ENCODE measurements at regions not wholly inside any gene's neighbourhood (a gene's known extent, or its start where the extent isn't known, plus 50 kb on each side); places are given as distances from the start of the nearest gene placed in this dataset.

DNA sequence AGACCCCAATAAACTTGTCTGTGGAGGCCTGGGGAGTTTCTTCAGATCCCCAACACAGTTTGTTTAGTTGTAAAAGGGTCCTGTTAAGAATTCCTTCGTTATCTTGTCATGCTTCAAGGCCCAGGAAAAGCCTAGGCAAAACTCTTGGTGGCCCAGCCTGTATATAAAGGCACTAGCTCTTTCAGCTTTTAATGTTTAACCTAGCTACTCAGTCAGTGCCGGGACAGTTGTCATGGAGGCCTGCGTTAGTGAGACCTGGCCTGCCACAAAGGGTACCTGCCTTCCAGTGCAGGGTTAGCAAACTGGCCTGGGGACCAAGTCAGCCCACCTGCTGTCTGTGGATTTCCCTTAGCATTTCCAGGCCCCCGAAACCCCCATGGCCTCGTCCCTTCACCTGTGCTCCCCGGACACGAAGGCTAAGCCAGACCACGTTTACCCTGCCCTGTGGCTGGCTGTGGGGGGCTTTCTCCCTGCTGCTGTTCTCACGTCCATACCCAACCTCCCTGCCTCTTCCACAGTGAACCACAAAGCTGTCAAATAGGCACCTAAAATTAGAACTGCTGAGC is 96.9 kb upstream of the PPP2R2D start:
- H3K9me3 Mint-ChIP-seq: peaks cover 11% of the 10 kb centered on the region
- no peaks in the 10 kb centered on the region for H3K4me1 Mint-ChIP-seq (ENCODE audit: low read depth)
- no peak overlapping the region for H3K4me3 Mint-ChIP-seq
- no peak overlapping the region for H3K27ac Mint-ChIP-seq
- H3K36me3 Mint-ChIP-seq (ENCODE audit: low read depth): no peaks in the 10 kb centered on the region
- no peaks in the 10 kb centered on the region for H3K27me3 Mint-ChIP-seq (ENCODE audit: low read depth)

DNA sequence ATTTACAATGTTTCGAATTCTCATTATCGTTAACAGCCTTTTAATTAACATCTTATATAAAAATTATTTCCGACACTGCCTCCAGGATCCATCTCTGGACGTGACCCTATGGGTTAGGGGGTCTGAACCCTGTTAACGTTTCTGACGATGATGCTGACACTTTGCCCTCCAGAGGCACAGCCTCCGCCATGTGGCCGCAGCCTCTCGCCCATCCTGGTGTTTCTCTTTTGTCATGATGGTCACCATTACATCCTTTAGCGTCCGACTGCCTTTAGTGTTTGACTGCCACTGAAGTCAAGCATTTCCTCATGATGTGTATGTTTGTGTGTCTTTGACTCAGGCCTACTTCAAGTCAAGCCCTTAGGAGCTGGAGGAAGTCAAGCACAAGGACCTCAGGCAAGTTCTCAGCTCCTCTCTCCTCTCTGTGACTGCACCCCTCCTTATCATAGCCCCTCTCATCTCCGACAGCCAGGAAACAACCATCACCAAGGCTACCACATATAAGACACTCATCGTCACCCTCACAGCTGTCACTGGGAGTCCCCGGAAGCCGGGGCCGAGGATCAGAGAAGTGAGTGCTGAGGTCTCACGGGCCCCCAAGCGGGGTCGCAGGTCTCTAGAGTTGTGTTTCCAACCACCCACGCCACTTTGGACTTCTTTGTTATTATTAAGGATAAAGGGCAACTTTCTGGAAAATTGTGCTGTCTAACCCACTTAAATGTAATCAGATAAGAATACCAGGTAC is 96.1 kb upstream of the PPP2R2D start:
- H3K27ac Mint-ChIP-seq: no peak overlapping the region
- no peaks in the 10 kb centered on the region for H3K36me3 Mint-ChIP-seq (ENCODE audit: low read depth)
- no peak overlapping the region for H3K4me3 Mint-ChIP-seq
- H3K9me3 Mint-ChIP-seq: peaks cover 6% of the 10 kb centered on the region
- no peaks in the 10 kb centered on the region for H3K4me1 Mint-ChIP-seq (ENCODE audit: low read depth)
- H3K27me3 Mint-ChIP-seq (ENCODE audit: low read depth): no peaks in the 10 kb centered on the region

- Mint-ChIP-seq H3K36me3 (ENCODE audit: low read depth) (no peaks in the 10 kb centered on the region), H3K4me3 (no peak overlapping the region), H3K9me3 (peaks cover under 1% of the 10 kb centered on the region), H3K4me1 (ENCODE audit: low read depth) (no peaks in the 10 kb centered on the region), H3K27me3 (ENCODE audit: low read depth) (no peaks in the 10 kb centered on the region), H3K27ac (no peak overlapping the region)
These were observed 95.1 kb upstream of the PPP2R2D start for GRCh38 chr10:131805696-131806095.

DNA sequence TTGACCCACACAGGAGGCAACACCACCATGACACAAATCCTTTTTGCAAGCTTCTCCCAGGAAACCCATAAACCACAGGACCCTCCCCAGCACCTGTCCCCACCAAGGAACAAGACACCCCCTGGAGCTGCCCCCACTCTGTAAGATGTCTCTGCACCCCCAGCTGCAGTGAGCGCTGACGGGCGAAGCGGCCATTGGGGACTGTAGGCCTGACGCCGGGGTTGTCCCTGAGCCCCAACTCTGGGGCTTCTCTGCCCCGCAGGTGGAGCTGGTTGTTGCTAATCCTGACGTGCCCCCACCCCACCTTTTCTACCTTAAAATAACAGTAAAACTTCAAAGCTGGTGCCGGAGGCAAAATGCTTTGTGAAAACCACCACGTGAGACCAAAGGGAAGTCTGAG is 94.7 kb upstream of the PPP2R2D start:
- Mint-ChIP-seq H3K27ac (no peak overlapping the region), H3K4me1 (ENCODE audit: low read depth) (no peaks in the 10 kb centered on the region), H3K27me3 (ENCODE audit: low read depth) (no peaks in the 10 kb centered on the region), H3K36me3 (ENCODE audit: low read depth) (no peaks in the 10 kb centered on the region), H3K4me3 (no peak overlapping the region), H3K9me3 (no peaks in the 10 kb centered on the region)

- H3K9me3 Mint-ChIP-seq: no peaks in the 10 kb centered on the region
- H3K4me1 Mint-ChIP-seq (ENCODE audit: low read depth): no peaks in the 10 kb centered on the region
- H3K36me3 Mint-ChIP-seq (ENCODE audit: low read depth): no peaks in the 10 kb centered on the region
- no peak overlapping the region for H3K4me3 Mint-ChIP-seq
- no peak overlapping the region for H3K27ac Mint-ChIP-seq
- no peaks in the 10 kb centered on the region for H3K27me3 Mint-ChIP-seq (ENCODE audit: low read depth)
These were observed 94.0 kb upstream of the PPP2R2D start for GRCh38 chr10:131806646-131807317.

DNA sequence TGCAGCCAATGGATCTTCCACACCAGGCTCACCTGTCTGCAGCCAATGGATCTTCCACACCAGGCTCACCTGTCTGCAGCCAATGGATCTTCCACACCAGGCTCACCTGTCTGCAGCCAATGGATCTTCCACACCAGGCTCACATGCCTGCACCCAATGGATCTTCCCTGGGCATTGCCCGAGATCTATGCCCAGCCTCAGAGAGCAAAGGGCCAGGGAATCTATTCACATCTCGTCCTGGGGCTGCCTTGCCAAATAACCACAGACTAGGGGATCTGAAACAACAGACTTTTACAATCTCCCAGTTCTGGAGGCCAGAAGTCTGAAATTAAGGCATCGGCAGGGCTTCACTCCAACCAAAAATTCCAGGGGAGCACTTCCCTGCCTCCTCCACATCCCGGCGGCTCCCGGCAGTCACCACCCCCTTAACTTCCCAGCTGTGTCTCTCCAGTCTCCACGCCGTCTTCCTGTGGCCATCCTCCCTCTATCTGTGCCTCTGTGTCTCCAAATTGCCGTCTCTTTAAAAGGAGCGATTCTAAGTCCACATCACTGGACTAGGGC is 92.4 kb upstream of the PPP2R2D start:
- no peak overlapping the region for H3K4me3 Mint-ChIP-seq
- no peaks in the 10 kb centered on the region for H3K27me3 Mint-ChIP-seq (ENCODE audit: low read depth)
- H3K36me3 Mint-ChIP-seq (ENCODE audit: low read depth): no peaks in the 10 kb centered on the region
- no peaks in the 10 kb centered on the region for H3K9me3 Mint-ChIP-seq
- no peaks in the 10 kb centered on the region for H3K4me1 Mint-ChIP-seq (ENCODE audit: low read depth)
- no peak overlapping the region for H3K27ac Mint-ChIP-seq

DNA sequence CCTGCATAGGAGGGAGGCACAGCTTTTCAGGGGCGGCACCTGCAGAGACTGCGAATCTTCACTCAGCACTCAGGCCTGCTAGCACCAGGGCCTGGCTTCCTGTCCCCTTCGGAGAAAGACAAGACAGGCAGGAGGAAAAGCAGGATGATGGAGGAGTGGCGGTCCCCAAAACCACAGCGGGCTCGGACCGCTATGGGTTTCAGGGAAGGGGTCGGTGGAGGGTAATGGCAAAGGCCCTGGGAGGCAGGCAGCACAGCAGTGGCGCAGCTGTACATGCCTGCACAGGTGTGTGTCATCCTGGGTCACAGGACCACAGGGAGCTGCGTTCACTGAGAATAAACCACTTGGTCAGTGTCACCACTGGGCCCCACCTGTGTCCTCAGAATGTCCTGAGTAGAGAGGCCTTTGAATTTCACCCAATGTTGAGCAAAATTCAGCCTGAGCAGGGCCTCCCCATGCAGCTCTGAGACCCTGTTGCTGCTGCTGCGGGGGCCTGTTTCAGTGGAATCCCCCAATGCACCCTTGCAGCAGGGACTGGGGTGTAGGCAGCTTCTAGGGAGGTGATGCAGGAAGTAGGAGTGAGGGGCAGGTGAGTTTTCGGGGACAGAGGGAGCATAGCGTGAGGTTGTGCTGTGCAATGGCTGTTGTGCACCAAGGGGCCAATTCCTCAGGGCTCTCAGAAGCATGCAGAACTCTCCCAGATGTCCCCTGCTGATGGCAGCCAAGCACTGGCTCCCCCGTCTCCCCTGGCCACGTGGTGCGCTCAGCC is 90.6 kb upstream of the PPP2R2D start:
- H3K4me1 Mint-ChIP-seq (ENCODE audit: low read depth): no peaks in the 10 kb centered on the region
- H3K36me3 Mint-ChIP-seq (ENCODE audit: low read depth): no peaks in the 10 kb centered on the region
- no peak overlapping the region for H3K27ac Mint-ChIP-seq
- no peaks in the 10 kb centered on the region for H3K27me3 Mint-ChIP-seq (ENCODE audit: low read depth)
- no peak overlapping the region for H3K4me3 Mint-ChIP-seq
- no peaks in the 10 kb centered on the region for H3K9me3 Mint-ChIP-seq

- H3K4me3 Mint-ChIP-seq: no peak overlapping the region
- no peaks in the 10 kb centered on the region for H3K36me3 Mint-ChIP-seq (ENCODE audit: low read depth)
- no peaks in the 10 kb centered on the region for H3K27me3 Mint-ChIP-seq (ENCODE audit: low read depth)
- no peaks in the 10 kb centered on the region for H3K4me1 Mint-ChIP-seq (ENCODE audit: low read depth)
- H3K27ac Mint-ChIP-seq: no peak overlapping the region
- H3K9me3 Mint-ChIP-seq: no peaks in the 10 kb centered on the region
These were observed 89.8 kb upstream of the PPP2R2D start for GRCh38 chr10:131810805-131811629.

- Mint-ChIP-seq H3K4me3 (no peak overlapping the region), H3K36me3 (ENCODE audit: low read depth) (no peaks in the 10 kb centered on the region), H3K27ac (no peak overlapping the region), H3K4me1 (ENCODE audit: low read depth) (no peaks in the 10 kb centered on the region), H3K9me3 (no peaks in the 10 kb centered on the region), H3K27me3 (ENCODE audit: low read depth) (no peaks in the 10 kb centered on the region)
These were observed 89.0 kb upstream of the PPP2R2D start for GRCh38 chr10:131811630-131812403.

DNA sequence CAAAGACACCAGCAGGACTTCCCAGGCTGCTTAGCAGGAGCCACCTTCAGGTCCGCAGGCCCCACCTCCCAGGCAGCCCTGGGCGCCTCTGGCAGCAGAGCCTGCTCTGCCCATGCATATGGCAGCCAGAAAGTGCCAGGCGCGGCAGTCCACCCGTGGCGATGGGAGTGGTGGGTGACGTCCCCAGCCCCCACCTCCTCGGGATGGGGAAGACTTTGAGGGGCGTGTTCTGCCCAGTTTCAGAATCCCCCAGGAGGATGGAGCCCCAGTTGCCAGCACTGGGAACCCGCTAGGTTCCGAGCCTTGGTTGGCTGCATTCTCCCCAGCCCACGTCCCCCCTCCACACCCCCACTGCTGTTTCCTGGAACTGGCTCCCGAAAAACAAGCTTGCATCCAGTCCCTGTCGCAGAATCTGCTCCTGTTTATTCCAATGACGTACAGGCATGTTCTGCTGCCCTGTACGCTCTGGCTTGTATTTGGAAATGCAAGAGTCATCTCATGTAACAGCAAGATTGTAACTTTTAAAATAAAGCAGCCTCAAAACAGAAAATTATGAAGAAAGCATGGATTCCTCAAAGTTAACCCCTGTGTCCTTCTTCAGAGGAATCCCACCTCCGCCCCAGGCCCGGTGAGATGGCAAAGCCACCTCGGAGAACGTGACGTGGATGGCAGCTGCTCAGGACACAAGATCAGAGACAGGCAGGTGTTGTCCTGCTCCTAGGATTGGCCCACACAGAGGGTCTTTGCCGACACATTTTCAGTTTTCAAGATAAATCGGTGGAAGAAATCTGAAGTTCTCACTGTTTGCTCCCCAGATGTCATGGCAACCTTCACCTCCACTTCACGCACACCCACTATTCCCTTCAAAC is 87.8 kb upstream of the PPP2R2D start:
- H3K27ac Mint-ChIP-seq: no peak overlapping the region
- H3K36me3 Mint-ChIP-seq (ENCODE audit: low read depth): no peaks in the 10 kb centered on the region
- no peaks in the 10 kb centered on the region for H3K27me3 Mint-ChIP-seq (ENCODE audit: low read depth)
- no peaks in the 10 kb centered on the region for H3K9me3 Mint-ChIP-seq
- no peaks in the 10 kb centered on the region for H3K4me1 Mint-ChIP-seq (ENCODE audit: low read depth)
- no peak overlapping the region for H3K4me3 Mint-ChIP-seq

DNA sequence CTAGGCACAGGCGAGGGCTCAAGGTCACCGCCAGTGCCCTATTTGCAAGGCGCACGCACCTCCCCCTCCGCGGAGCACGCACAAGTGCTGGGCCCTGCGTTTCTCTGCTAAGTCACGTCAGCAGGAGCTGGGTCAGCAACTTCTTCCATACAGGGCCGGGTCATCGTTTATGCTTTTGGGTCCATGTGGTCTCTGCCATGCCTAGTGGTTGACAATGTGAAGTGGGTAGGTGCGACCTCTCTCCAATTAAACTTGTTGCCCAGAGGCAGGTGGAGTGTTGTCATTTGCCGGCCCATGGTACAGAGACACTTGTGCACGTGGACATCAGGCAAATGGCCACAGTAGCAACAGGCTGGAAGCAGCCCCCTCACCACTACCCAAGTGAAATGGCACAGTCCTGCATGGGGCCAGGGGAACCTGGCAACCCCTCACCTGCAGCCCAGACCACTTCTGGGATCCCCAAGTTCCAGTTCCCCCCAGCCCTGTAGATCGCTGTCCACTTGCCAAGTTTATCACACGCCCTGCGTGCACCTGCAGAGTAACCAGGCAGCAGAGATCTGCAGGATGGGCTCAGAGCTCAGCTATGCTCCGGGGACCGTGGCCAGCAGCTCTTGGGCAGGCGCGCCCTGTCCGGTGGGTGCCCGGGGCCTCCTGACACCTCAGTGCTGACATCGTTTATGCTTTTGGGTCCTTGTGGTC is 86.1 kb upstream of the PPP2R2D start:
- Mint-ChIP-seq H3K9me3 (no peaks in the 10 kb centered on the region), H3K4me1 (ENCODE audit: low read depth) (no peaks in the 10 kb centered on the region), H3K27ac (no peak overlapping the region), H3K36me3 (ENCODE audit: low read depth) (no peaks in the 10 kb centered on the region), H3K27me3 (ENCODE audit: low read depth) (no peaks in the 10 kb centered on the region), H3K4me3 (no peak overlapping the region)
